ENCODE measurements at regions not wholly inside any gene's neighbourhood (a gene's known extent, or its start where the extent isn't known, plus 50 kb on each side); places are given as distances from the start of the nearest gene placed in this dataset.
A peak's percentile ranks its signal among the peaks of the same experiment; 100 is the strongest.

GRCh38 chr12:94062796-94063635 is 85.4 kb upstream of the PLXNC1 start:
- DNase-seq = no peak

- no peak for DNase-seq
Measured at GRCh38 chr12:94070520-94070919, 77.9 kb upstream of the PLXNC1 start.

- DNase-seq = no peak
Measured at GRCh38 chr12:94071258-94071657, 77.1 kb upstream of the PLXNC1 start.

- peak in 5 of 14 donors; percentile 2 to 93 (median 9) for DNase-seq
Measured at GRCh38 chr12:94073441-94074051, 74.8 kb upstream of the PLXNC1 start.

GRCh38 chr12:94074216-94074979 is 74.0 kb upstream of the PLXNC1 start:
- DNase-seq = peak in 9 of 14 donors; percentile 6 to 85 (median 9)

GRCh38 chr12:94074980-94075629 is 73.3 kb upstream of the PLXNC1 start:
- peak in 4 of 14 donors; percentile 1 to 16 (median 8) for DNase-seq

- DNase-seq = no peak
Measured at GRCh38 chr12:94077209-94077608, 71.2 kb upstream of the PLXNC1 start.

- DNase-seq = no peak
Measured at GRCh38 chr12:94078138-94078723, 70.1 kb upstream of the PLXNC1 start.

GRCh38 chr12:94078736-94079509 is 69.5 kb upstream of the PLXNC1 start:
- DNase-seq = no peak

GRCh38 chr12:94079566-94080340 is 68.6 kb upstream of the PLXNC1 start:
- no peak for DNase-seq

- no peak for DNase-seq
Measured at GRCh38 chr12:94080341-94081009, 67.9 kb upstream of the PLXNC1 start.

- DNase-seq = no peak
Measured at GRCh38 chr12:94082690-94083089, 65.7 kb upstream of the PLXNC1 start.

GRCh38 chr12:94089891-94090290 is 58.5 kb upstream of the PLXNC1 start:
- DNase-seq = no peak

- DNase-seq = no peak
Measured at GRCh38 chr12:94091624-94092023, 56.8 kb upstream of the PLXNC1 start.

GRCh38 chr12:94092516-94093241 is 55.7 kb upstream of the PLXNC1 start:
- DNase-seq = no peak

GRCh38 chr12:94094700-94095099 is 53.7 kb upstream of the PLXNC1 start:
- no peak for DNase-seq

- no peak for DNase-seq
Measured at GRCh38 chr12:94095618-94096017, 52.8 kb upstream of the PLXNC1 start.

GRCh38 chr12:94098466-94098865 is 49.9 kb upstream of the PLXNC1 start:
- DNase-seq = no peak

Data from C1 segment of cervical spinal cord (tissue), 14 donors.